ENCODE measurements at regions not wholly inside any gene's neighbourhood (a gene's known extent, or its start where the extent isn't known, plus 50 kb on each side); places are given as distances from the start of the nearest gene placed in this dataset.

GRCh38 chrY:15577886-15578285 is 1053.6 kb downstream of the NLGN4Y start:
- Histone ChIP-seq H3K9me3 (ENCODE audit: control extremely low read depth in 1 of 5, control insufficient read depth in 4 of 5, insufficient read depth in 2 of 5, low read depth in 1 of 5, low read length in 4 of 5) (no peaks in the 10 kb centered on the region), H3K4me3 (ENCODE audit: control insufficient read depth in 1 of 7, extremely low read depth in 1 of 7, insufficient read depth in 4 of 7, low read depth in 2 of 7, low read length in 6 of 7) (no peak overlapping the region), H3K4me1 (ENCODE audit: control extremely low read depth in 1 of 4, control insufficient read depth in 4 of 4, insufficient read depth in 4 of 4, low read length in 3 of 4) (no peaks in the 10 kb centered on the region), H3K27me3 (replicated peaks in 2 of 5; ENCODE audit: control insufficient read depth in 4 of 5, insufficient read depth in 5 of 5, low read length in 4 of 5) (no peaks in the 10 kb centered on the region), H3K27ac (ENCODE audit: insufficient read depth in 1 of 2, low read depth in 1 of 2, low read length in 2 of 2, poor library complexity in 1 of 2, severe bottlenecking in 2 of 2) (no peak overlapping the region), H3K36me3 (ENCODE audit: control insufficient read depth in 4 of 4, insufficient read depth in 4 of 4, low read length in 3 of 4) (no peaks in the 10 kb centered on the region)
- CTCF ChIA-PET: no interaction called here
- DNase-seq: no peak
- WGBS (ENCODE audit: insufficient coverage): no CpG with 5 or more reads among the region's 1 CpG
- POLR2A ChIA-PET: no interaction called here

GRCh38 chrY:15578761-15579160 is 1054.4 kb downstream of the NLGN4Y start:
- POLR2A ChIA-PET: no interaction called here
- H3K27me3 ChIP-seq (replicated peaks in 2 of 5; ENCODE audit: control insufficient read depth in 4 of 5, insufficient read depth in 5 of 5, low read length in 4 of 5): no peaks in the 10 kb centered on the region
- no peaks in the 10 kb centered on the region for H3K36me3 ChIP-seq (ENCODE audit: control insufficient read depth in 4 of 4, insufficient read depth in 4 of 4, low read length in 3 of 4)
- DNase-seq: no peak
- H3K9me3 ChIP-seq (ENCODE audit: control extremely low read depth in 1 of 5, control insufficient read depth in 4 of 5, insufficient read depth in 2 of 5, low read depth in 1 of 5, low read length in 4 of 5): no peaks in the 10 kb centered on the region
- H3K27ac ChIP-seq (ENCODE audit: insufficient read depth in 1 of 2, low read depth in 1 of 2, low read length in 2 of 2, poor library complexity in 1 of 2, severe bottlenecking in 2 of 2): no peak overlapping the region
- CTCF ChIA-PET: no interaction called here
- no peaks in the 10 kb centered on the region for H3K4me1 ChIP-seq (ENCODE audit: control extremely low read depth in 1 of 4, control insufficient read depth in 4 of 4, insufficient read depth in 4 of 4, low read length in 3 of 4)
- no peak overlapping the region for H3K4me3 ChIP-seq (ENCODE audit: control insufficient read depth in 1 of 7, extremely low read depth in 1 of 7, insufficient read depth in 4 of 7, low read depth in 2 of 7, low read length in 6 of 7)

- CTCF ChIA-PET: no interaction called here
Observed at GRCh38 chrY:15579245-15579644, 1054.9 kb downstream of the NLGN4Y start.

GRCh38 chrY:15583111-15583510 is 1058.8 kb downstream of the NLGN4Y start:
- Histone ChIP-seq H3K4me1 (ENCODE audit: control extremely low read depth in 1 of 4, control insufficient read depth in 4 of 4, insufficient read depth in 4 of 4, low read length in 3 of 4) (no peaks in the 10 kb centered on the region), H3K36me3 (ENCODE audit: control insufficient read depth in 4 of 4, insufficient read depth in 4 of 4, low read length in 3 of 4) (no peaks in the 10 kb centered on the region), H3K9me3 (ENCODE audit: control extremely low read depth in 1 of 5, control insufficient read depth in 4 of 5, insufficient read depth in 2 of 5, low read depth in 1 of 5, low read length in 4 of 5) (no peaks in the 10 kb centered on the region), H3K27me3 (replicated peaks in 2 of 5; ENCODE audit: control insufficient read depth in 4 of 5, insufficient read depth in 5 of 5, low read length in 4 of 5) (no peaks in the 10 kb centered on the region), H3K4me3 (ENCODE audit: control insufficient read depth in 1 of 7, extremely low read depth in 1 of 7, insufficient read depth in 4 of 7, low read depth in 2 of 7, low read length in 6 of 7) (no peak overlapping the region), H3K27ac (ENCODE audit: insufficient read depth in 1 of 2, low read depth in 1 of 2, low read length in 2 of 2, poor library complexity in 1 of 2, severe bottlenecking in 2 of 2) (no peak overlapping the region)
- no peak for DNase-seq
- WGBS (ENCODE audit: insufficient coverage): no CpG with 5 or more reads among the region's 2 CpGs
- ChIA-PET CTCF (no interaction called here), POLR2A (no interaction called here)

More at GRCh38 chrY:15579245-15579644, 1054.9 kb downstream of the NLGN4Y start:
- Histone ChIP-seq H3K4me3 (ENCODE audit: control insufficient read depth in 1 of 7, extremely low read depth in 1 of 7, insufficient read depth in 4 of 7, low read depth in 2 of 7, low read length in 6 of 7) (no peak overlapping the region), H3K9me3 (ENCODE audit: control extremely low read depth in 1 of 5, control insufficient read depth in 4 of 5, insufficient read depth in 2 of 5, low read depth in 1 of 5, low read length in 4 of 5) (no peaks in the 10 kb centered on the region), H3K27me3 (replicated peaks in 2 of 5; ENCODE audit: control insufficient read depth in 4 of 5, insufficient read depth in 5 of 5, low read length in 4 of 5) (no peaks in the 10 kb centered on the region), H3K4me1 (ENCODE audit: control extremely low read depth in 1 of 4, control insufficient read depth in 4 of 4, insufficient read depth in 4 of 4, low read length in 3 of 4) (no peaks in the 10 kb centered on the region), H3K36me3 (ENCODE audit: control insufficient read depth in 4 of 4, insufficient read depth in 4 of 4, low read length in 3 of 4) (no peaks in the 10 kb centered on the region), H3K27ac (ENCODE audit: insufficient read depth in 1 of 2, low read depth in 1 of 2, low read length in 2 of 2, poor library complexity in 1 of 2, severe bottlenecking in 2 of 2) (no peak overlapping the region)
- POLR2A ChIA-PET: no interaction called here
- no peak for DNase-seq

- no peak for DNase-seq
- Histone ChIP-seq H3K36me3 (ENCODE audit: control insufficient read depth in 4 of 4, insufficient read depth in 4 of 4, low read length in 3 of 4) (no peaks in the 10 kb centered on the region), H3K4me3 (ENCODE audit: control insufficient read depth in 1 of 7, extremely low read depth in 1 of 7, insufficient read depth in 4 of 7, low read depth in 2 of 7, low read length in 6 of 7) (no peak overlapping the region), H3K4me1 (ENCODE audit: control extremely low read depth in 1 of 4, control insufficient read depth in 4 of 4, insufficient read depth in 4 of 4, low read length in 3 of 4) (no peaks in the 10 kb centered on the region), H3K27ac (ENCODE audit: insufficient read depth in 1 of 2, low read depth in 1 of 2, low read length in 2 of 2, poor library complexity in 1 of 2, severe bottlenecking in 2 of 2) (no peak overlapping the region), H3K9me3 (ENCODE audit: control extremely low read depth in 1 of 5, control insufficient read depth in 4 of 5, insufficient read depth in 2 of 5, low read depth in 1 of 5, low read length in 4 of 5) (no peaks in the 10 kb centered on the region), H3K27me3 (replicated peaks in 2 of 5; ENCODE audit: control insufficient read depth in 4 of 5, insufficient read depth in 5 of 5, low read length in 4 of 5) (no peaks in the 10 kb centered on the region)
- POLR2A ChIA-PET: no interaction called here
- CTCF ChIA-PET: no interaction called here
- WGBS (ENCODE audit: insufficient coverage): no CpG with 5 or more reads among the region's 2 CpGs
Observed at GRCh38 chrY:15592957-15593356, 1068.6 kb downstream of the NLGN4Y start.

- CTCF ChIA-PET: no interaction called here
Observed at GRCh38 chrY:15593476-15594160, 1069.3 kb downstream of the NLGN4Y start.

GRCh38 chrY:15594179-15594578 is 1069.8 kb downstream of the NLGN4Y start:
- no peaks in the 10 kb centered on the region for H3K9me3 ChIP-seq (ENCODE audit: control extremely low read depth in 1 of 5, control insufficient read depth in 4 of 5, insufficient read depth in 2 of 5, low read depth in 1 of 5, low read length in 4 of 5)
- DNase-seq: no peak
- H3K36me3 ChIP-seq (ENCODE audit: control insufficient read depth in 4 of 4, insufficient read depth in 4 of 4, low read length in 3 of 4): no peaks in the 10 kb centered on the region
- no peaks in the 10 kb centered on the region for H3K4me1 ChIP-seq (ENCODE audit: control extremely low read depth in 1 of 4, control insufficient read depth in 4 of 4, insufficient read depth in 4 of 4, low read length in 3 of 4)
- ChIA-PET CTCF (no interaction called here), POLR2A (no interaction called here)
- H3K27ac ChIP-seq (ENCODE audit: insufficient read depth in 1 of 2, low read depth in 1 of 2, low read length in 2 of 2, poor library complexity in 1 of 2, severe bottlenecking in 2 of 2): no peak overlapping the region
- WGBS (ENCODE audit: insufficient coverage): no CpG with 5 or more reads among the region's 3 CpGs
- no peak overlapping the region for H3K4me3 ChIP-seq (ENCODE audit: control insufficient read depth in 1 of 7, extremely low read depth in 1 of 7, insufficient read depth in 4 of 7, low read depth in 2 of 7, low read length in 6 of 7)
- no peaks in the 10 kb centered on the region for H3K27me3 ChIP-seq (replicated peaks in 2 of 5; ENCODE audit: control insufficient read depth in 4 of 5, insufficient read depth in 5 of 5, low read length in 4 of 5)

More at GRCh38 chrY:15593476-15594160, 1069.3 kb downstream of the NLGN4Y start:
- Histone ChIP-seq H3K27me3 (replicated peaks in 2 of 5; ENCODE audit: control insufficient read depth in 4 of 5, insufficient read depth in 5 of 5, low read length in 4 of 5) (no peaks in the 10 kb centered on the region), H3K4me1 (ENCODE audit: control extremely low read depth in 1 of 4, control insufficient read depth in 4 of 4, insufficient read depth in 4 of 4, low read length in 3 of 4) (no peaks in the 10 kb centered on the region), H3K4me3 (ENCODE audit: control insufficient read depth in 1 of 7, extremely low read depth in 1 of 7, insufficient read depth in 4 of 7, low read depth in 2 of 7, low read length in 6 of 7) (no peak overlapping the region), H3K27ac (ENCODE audit: insufficient read depth in 1 of 2, low read depth in 1 of 2, low read length in 2 of 2, poor library complexity in 1 of 2, severe bottlenecking in 2 of 2) (no peak overlapping the region), H3K36me3 (ENCODE audit: control insufficient read depth in 4 of 4, insufficient read depth in 4 of 4, low read length in 3 of 4) (no peaks in the 10 kb centered on the region), H3K9me3 (ENCODE audit: control extremely low read depth in 1 of 5, control insufficient read depth in 4 of 5, insufficient read depth in 2 of 5, low read depth in 1 of 5, low read length in 4 of 5) (no peaks in the 10 kb centered on the region)
- no CpG with 5 or more reads among the region's 4 CpGs for WGBS (ENCODE audit: insufficient coverage)
- POLR2A ChIA-PET: no interaction called here
- no peak for DNase-seq
